Thymus (tissue), 11 donors: ENCODE measurements at regions not wholly inside any gene's neighbourhood (a gene's known extent, or its start where the extent isn't known, plus 50 kb on each side); places are given as distances from the start of the nearest gene placed in this dataset.

ENCODE experiments used
- DNase-seq, 9 donors: peaks; one replicate each; pipeline ENCODE4 v3.0.0-alpha.2; 2013; ENCODE audit warnings: low spot score in 9 of 9, low read depth in 6 of 9, missing footprints in 1 of 9
- H3K27ac ChIP-seq, 2 donors: one replicate each; pipeline ENCODE4 v1.5.1; 2013; ENCODE audit warnings: control low read depth in 1 of 2, low read depth in 1 of 2, low read length in 1 of 2, mild to moderate bottlenecking in 1 of 2, moderate library complexity in 1 of 2
- H3K27me3 ChIP-seq, 2 donors: one replicate each; pipeline ENCODE4 v1.5.1; 2013; ENCODE audit warnings: low read length in 1 of 2; ENCODE audit not compliant: control insufficient read depth in 2 of 2, insufficient read depth in 1 of 2
- H3K36me3 ChIP-seq, 2 donors: one replicate each; pipeline ENCODE4 v1.5.1; 2013; ENCODE audit warnings: low read length in 1 of 2, mild to moderate bottlenecking in 1 of 2, moderate library complexity in 1 of 2; ENCODE audit not compliant: control insufficient read depth in 2 of 2, insufficient read depth in 2 of 2
- H3K4me1 ChIP-seq, 2 donors: one replicate each; pipeline ENCODE4 v1.5.1; 2013; ENCODE audit warnings: low read length in 2 of 2; ENCODE audit not compliant: control insufficient read depth in 2 of 2, insufficient read depth in 2 of 2
- H3K4me3 ChIP-seq, 2 donors: one replicate each; pipeline ENCODE4 v1.5.1; 2013; ENCODE audit warnings: low read length in 2 of 2, control low read depth in 1 of 2, mild to moderate bottlenecking in 1 of 2
- H3K9me3 ChIP-seq, 2 donors: one replicate each; pipeline ENCODE4 v1.5.1; 2013; ENCODE audit warnings: low read length in 1 of 2, mild to moderate bottlenecking in 1 of 2; ENCODE audit not compliant: control insufficient read depth in 2 of 2, insufficient read depth in 1 of 2
- WGBS: extraction: QIAGEN DNeasy Blood & Tissue Kit; methylation state at CpG from one replicate; pipeline ENCODE4 v1.1.7; 2013; 5-methylcytosine and 5-hydroxymethylcytosine counted together
- donor health status: healthy.

DNA sequence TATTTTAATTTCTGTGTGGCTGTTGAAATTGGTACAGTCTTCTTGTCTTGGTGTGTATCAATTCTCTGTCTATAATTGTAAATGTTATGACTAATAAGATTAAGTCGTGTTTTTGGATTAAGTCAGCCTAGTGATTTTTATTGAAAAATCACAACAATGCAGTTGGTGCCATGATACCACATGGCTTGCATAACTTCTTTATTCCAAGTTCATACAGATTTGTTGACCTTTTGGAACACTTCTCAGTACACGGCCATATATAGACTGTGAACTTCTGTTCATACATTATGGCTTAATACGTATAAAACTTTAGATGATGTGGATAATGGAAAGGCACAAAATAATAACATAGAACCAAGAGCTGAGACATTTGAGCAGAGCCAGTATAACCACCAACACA, 121.2 kb upstream of the NAALADL2 start:
- Histone ChIP-seq H3K4me1 (no peaks in the 10 kb centered on the region), H3K4me3 (no peak overlapping the region), H3K36me3 (no peaks in the 10 kb centered on the region), H3K27ac (no peak overlapping the region), H3K27me3 (no peaks in the 10 kb centered on the region), H3K9me3 (peaks cover 3 to 17% of the 10 kb centered on the region in 2 donors)
- no peak for DNase-seq
- 97% methylated on average over 3 of the region's 3 CpGs for WGBS

DNA sequence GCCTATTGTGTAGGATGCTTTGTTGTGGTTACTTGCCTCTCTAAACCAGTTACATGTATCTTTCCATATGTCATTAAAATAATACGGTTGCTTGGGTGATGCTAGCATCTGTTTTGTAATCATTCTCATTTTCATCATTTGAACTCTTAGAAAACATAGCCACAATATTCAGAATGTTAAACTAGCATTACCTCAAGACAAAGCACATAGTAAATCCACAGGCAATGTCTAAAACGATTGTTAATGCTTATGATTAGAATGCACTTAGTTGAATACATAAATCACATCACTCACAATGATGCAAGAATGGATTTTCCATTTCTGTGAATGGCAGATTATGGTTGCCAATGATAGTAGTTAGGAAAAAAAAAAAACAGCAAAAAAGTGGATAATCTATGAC, 110.0 kb upstream of the NAALADL2 start:
- 95% methylated on average over 2 of the region's 2 CpGs for WGBS
- H3K4me1 ChIP-seq, result no peaks in the 10 kb centered on the region
- H3K27ac ChIP-seq, result no peak overlapping the region
- H3K4me3 ChIP-seq, result no peak overlapping the region
- H3K36me3 ChIP-seq, result no peaks in the 10 kb centered on the region
- DNase-seq, result no peak
- H3K27me3 ChIP-seq, result no peaks in the 10 kb centered on the region
- H3K9me3 ChIP-seq, result no peaks in the 10 kb centered on the region

DNA sequence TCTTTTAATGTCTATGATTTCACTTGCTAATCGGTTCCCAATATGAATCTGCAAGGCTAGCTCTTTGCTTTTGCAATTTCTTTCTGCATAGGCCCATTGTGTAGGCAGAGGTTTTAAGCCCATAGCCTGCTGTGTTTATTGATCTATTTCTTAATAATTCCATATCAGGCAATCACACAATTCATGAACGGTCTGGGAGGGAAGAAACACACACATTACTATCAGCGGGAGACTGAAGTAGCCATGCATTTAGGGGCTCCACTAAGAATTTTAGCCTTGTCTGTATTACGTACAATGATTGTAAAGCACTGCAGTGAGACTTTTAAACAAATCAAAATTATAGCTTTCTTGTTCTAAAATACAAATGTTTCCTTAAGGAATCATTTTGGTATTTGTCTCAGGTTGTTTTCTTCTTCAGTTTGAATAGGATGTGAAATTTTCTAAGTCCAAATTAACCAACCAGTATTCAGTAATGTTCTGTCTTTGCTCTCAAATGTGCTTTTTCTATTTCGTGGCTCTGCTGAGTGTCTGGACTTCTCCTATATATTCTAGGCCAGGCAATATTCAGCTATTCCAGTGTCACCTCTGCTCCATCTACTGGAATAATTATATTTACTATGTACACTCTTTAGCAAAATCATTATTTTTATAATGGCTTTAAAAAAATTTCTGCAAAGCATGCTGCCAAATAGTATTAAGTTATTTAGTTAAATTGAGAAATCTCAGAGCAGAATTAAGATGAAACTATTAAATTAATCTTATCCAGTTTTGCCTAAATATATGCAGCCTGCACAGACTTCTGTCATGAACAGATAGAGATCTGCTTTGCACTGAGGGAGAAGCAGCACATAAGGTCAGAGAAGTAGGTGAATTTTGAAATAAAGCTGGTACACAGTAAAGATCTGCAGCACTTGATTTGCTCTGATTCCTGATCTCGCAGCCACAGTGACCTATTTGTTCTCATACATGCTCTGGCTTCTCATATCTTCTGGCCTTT, 103.0 kb upstream of the NAALADL2 start:
- 95% methylated on average over 6 of the region's 6 CpGs for WGBS
- H3K4me3 ChIP-seq, result no peak overlapping the region
- H3K36me3 ChIP-seq, result no peaks in the 10 kb centered on the region
- H3K4me1 ChIP-seq, result no peaks in the 10 kb centered on the region
- no peak overlapping the region for H3K27ac ChIP-seq
- DNase-seq, result no peak
- H3K9me3 ChIP-seq, result no peaks in the 10 kb centered on the region
- no peaks in the 10 kb centered on the region for H3K27me3 ChIP-seq

DNA sequence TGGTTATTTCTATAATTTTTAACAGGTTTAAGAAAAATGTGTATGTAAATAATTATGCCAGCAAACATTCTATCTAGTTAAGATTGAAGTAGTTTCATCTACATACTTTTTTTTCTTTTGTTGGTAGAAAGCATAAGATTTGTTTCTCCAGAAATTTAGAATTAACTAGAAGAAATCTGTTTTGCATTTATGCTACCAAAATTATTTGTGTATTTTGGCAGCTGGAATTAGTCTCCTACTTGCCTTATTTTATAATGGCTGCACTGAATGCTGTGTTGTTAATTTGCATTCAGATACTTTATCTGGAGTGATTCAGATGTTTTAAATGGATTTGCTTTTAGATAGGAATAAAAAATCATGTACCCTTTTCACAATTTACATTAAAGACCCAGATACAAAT, 100.2 kb upstream of the NAALADL2 start:
- no peak for DNase-seq
- H3K27ac ChIP-seq, result no peak overlapping the region
- H3K9me3 ChIP-seq, result no peaks in the 10 kb centered on the region
- no peaks in the 10 kb centered on the region for H3K4me1 ChIP-seq
- no peaks in the 10 kb centered on the region for H3K27me3 ChIP-seq
- no peak overlapping the region for H3K4me3 ChIP-seq
- H3K36me3 ChIP-seq, result no peaks in the 10 kb centered on the region

DNA sequence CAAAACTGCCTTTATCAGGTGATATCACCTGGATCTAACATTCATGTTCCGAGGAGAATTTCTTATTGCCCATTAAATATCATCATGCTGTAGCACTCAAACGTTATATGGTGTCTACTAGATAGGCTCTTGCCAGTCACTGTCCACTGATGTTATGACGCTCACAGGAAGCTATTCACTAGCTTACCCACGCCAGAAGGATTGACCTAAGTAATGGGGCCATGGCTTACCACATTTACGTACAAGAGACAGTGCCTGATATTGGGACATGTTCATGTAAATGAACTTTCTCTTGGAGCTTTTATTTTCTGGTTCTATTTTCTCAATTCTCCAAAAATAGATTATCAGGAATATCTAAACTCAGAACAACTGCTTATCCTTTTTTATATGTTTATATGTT, 91.7 kb upstream of the NAALADL2 start:
- Histone ChIP-seq H3K27me3 (no peaks in the 10 kb centered on the region), H3K9me3 (no peaks in the 10 kb centered on the region), H3K36me3 (no peaks in the 10 kb centered on the region), H3K4me3 (no peak overlapping the region), H3K4me1 (no peaks in the 10 kb centered on the region), H3K27ac (no peak overlapping the region)
- 76% methylated on average over 5 of the region's 5 CpGs for WGBS
- DNase-seq, result no peak

DNA sequence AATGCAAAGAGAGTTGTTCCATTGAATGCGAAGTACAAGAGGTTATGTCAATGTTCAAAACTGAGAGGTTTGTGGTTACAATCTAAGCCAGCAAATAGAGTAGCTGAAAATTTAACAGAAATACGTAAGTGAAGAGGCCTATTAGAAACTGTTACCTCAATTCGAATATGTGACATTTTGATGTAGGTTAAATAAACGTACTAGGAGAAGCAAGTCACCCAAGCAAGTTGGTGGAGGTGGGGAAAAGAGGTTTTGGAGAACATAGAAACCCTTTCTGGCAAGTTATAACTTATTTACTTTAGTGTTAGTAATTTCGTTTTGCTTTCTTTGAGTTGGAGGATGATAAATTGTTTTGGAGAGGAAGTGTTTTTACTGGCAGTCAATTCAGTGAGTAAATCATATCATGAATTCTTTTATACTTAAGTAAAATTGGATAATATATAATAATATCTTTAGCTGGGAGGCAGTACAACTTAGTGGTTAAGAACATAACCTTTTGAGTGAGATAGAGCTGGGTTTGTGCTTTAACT, 91.2 kb upstream of the NAALADL2 start:
- H3K27ac ChIP-seq, result no peak overlapping the region

DNA sequence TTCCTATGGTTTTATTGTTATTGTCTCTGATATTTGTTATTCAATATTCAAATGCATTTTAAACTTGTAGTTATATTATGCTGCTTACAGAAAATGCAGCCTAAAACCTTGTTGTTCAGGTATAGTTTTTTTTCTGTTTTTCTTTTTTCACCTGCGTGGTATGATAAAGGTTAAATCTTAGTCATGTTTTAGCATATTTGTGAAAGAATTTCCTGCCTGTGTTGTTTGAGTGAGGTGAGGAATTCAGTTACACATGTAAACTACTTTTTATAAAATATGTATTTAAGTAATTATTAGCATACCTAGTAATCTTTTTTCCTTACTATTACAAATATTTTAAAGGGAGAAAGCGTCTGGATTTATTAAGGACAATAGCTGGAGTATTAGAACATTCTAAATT, 90.0 kb upstream of the NAALADL2 start:
- 95% methylated on average over 2 of the region's 2 CpGs for WGBS
- H3K4me3 ChIP-seq, result no peak overlapping the region

More for the DNA sequence above, 91.2 kb upstream of the NAALADL2 start:
- no peaks in the 10 kb centered on the region for H3K4me1 ChIP-seq
- no peak overlapping the region for H3K4me3 ChIP-seq
- no peak for DNase-seq
- 70% methylated on average over 5 of the region's 5 CpGs for WGBS
- H3K9me3 ChIP-seq, result no peaks in the 10 kb centered on the region
- no peaks in the 10 kb centered on the region for H3K36me3 ChIP-seq
- no peaks in the 10 kb centered on the region for H3K27me3 ChIP-seq

DNA sequence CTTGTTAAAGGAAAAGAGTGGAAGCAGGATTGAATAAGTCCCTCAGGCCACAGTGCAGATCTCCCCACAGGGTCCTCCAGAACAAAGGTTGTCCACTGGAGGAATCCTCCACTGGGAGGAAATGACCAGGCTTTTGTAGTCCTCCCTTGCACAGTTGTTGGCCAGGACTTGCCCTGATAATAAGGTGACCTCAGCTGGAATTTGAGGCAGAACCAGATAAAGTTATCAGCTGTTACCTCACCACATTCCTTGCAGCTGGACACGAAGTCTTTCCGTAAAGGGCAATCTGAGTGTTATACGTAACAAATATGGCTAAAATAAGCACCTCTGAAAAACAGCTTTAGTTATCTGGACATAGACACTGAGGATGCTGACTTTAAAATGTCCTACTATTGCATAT, 83.5 kb upstream of the NAALADL2 start:
- WGBS, result 98% methylated on average over 3 of the region's 3 CpGs
- Histone ChIP-seq H3K4me3 (no peak overlapping the region), H3K36me3 (no peaks in the 10 kb centered on the region), H3K27me3 (no peaks in the 10 kb centered on the region), H3K27ac (no peak overlapping the region), H3K4me1 (no peaks in the 10 kb centered on the region), H3K9me3 (no peaks in the 10 kb centered on the region)
- no peak for DNase-seq

More for the DNA sequence above, 90.0 kb upstream of the NAALADL2 start:
- Histone ChIP-seq H3K27me3 (no peaks in the 10 kb centered on the region), H3K27ac (no peak overlapping the region), H3K9me3 (no peaks in the 10 kb centered on the region), H3K4me1 (no peaks in the 10 kb centered on the region), H3K36me3 (no peaks in the 10 kb centered on the region)
- no peak for DNase-seq

DNA sequence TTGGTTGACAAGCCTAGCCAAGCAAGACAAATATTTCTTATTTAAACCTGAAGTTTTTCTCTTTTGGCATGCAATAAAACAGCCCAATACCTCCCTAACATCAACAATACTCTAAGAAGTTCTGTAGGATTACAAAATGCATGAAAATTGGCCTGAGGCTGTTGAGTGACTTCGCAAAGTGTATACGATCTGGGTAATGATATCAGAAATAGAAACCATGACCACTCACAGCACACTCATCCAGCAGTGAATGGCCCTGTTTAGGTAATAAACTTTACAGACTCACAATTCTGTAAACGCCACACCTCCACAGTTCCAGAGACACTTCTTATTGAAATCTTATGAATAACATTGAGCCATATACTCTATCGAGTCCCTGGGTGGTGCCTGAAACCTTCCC, 83.0 kb upstream of the NAALADL2 start:
- Histone ChIP-seq H3K9me3 (no peaks in the 10 kb centered on the region), H3K27ac (no peak overlapping the region), H3K36me3 (no peaks in the 10 kb centered on the region), H3K4me3 (no peak overlapping the region), H3K4me1 (no peaks in the 10 kb centered on the region), H3K27me3 (no peaks in the 10 kb centered on the region)
- 97% methylated on average over 4 of the region's 4 CpGs for WGBS
- DNase-seq, result no peak
